ENCODE measurements at regions not wholly inside any gene's neighbourhood (a gene's known extent, or its start where the extent isn't known, plus 50 kb on each side); places are given as distances from the start of the nearest gene placed in this dataset.

DNA sequence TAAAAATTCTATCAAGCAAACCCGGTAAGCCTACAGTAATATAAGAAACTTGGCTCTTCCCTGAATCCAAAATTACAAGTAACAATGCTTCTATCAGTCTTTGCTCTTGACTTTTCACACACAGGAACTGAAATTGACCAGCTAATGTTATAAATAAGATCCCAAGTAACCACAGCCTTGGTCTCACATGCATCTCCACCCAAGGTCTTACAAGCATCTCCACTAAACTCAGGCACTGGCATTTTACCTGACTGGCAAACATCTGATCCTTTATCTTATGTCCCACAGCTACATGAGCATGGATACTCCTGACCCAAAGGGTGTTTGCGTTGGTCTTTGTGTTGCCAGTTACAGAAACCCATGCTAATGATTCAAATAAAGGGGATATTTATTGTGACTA, 302.3 kb upstream of the EPHA4 start:
- Histone ChIP-seq H3K4me1 (no peaks in the 10 kb centered on the region), H3K9me3 (no peaks in the 10 kb centered on the region), H3K36me3 (ENCODE audit: insufficient read depth in 1 of 2, low read depth in 1 of 2) (no peaks in the 10 kb centered on the region), H3K4me3 (no peak overlapping the region), H3K27me3 (ENCODE audit: insufficient read depth in 3 of 3, low read length in 2 of 3) (no peaks in the 10 kb centered on the region), H3K27ac (no peak overlapping the region)
- intact Hi-C loops (cut with DNase I) = no loop called here
- ATAC-seq (no peak), DNase-seq (no peak)
- TF ChIP-seq, protein P1, sequence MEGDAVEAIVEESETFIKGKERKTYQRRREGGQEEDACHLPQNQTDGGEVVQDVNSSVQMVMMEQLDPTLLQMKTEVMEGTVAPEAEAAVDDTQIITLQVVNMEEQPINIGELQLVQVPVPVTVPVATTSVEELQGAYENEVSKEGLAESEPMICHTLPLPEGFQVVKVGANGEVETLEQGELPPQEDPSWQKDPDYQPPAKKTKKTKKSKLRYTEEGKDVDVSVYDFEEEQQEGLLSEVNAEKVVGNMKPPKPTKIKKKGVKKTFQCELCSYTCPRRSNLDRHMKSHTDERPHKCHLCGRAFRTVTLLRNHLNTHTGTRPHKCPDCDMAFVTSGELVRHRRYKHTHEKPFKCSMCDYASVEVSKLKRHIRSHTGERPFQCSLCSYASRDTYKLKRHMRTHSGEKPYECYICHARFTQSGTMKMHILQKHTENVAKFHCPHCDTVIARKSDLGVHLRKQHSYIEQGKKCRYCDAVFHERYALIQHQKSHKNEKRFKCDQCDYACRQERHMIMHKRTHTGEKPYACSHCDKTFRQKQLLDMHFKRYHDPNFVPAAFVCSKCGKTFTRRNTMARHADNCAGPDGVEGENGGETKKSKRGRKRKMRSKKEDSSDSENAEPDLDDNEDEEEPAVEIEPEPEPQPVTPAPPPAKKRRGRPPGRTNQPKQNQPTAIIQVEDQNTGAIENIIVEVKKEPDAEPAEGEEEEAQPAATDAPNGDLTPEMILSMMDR (IDR thresholded peaks at IDR 0.05) = no peak
- 85 to 88% (median 86%) methylated on average over 2 of the region's 2 CpGs for WGBS, 3 donors

DNA sequence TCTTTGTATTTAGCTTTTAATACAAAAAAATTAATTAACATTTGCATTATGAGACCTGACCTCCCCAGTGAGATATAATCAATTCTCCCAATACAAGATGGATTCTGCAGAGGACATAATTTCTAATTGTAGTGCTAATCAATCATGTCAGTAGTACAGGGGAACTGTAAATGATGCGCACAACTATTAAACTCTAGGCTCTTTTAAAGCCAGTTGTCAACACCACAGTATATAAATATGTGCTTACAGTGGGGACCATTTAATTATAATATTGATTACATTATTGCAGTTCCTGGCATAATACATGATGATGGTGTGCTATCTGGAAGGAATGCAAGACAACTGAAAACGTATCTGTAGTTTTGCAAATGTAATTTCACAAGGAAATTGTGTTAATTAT, 285.6 kb upstream of the EPHA4 start:
- DNase-seq (no peak), ATAC-seq (no peak)
- Histone ChIP-seq H3K27ac (no peak overlapping the region), H3K4me3 (no peak overlapping the region), H3K9me3 (no peaks in the 10 kb centered on the region), H3K4me1 (no peaks in the 10 kb centered on the region), H3K36me3 (ENCODE audit: insufficient read depth in 1 of 2, low read depth in 1 of 2) (no peaks in the 10 kb centered on the region), H3K27me3 (ENCODE audit: insufficient read depth in 3 of 3, low read length in 2 of 3) (no peaks in the 10 kb centered on the region)
- intact Hi-C loops (cut with DNase I) = no loop called here
- TF ChIP-seq, protein P1 (IDR thresholded peaks at IDR 0.05) = no peak
- whole genome bisulfite sequencing, 3 donors = 47 to 61% (median 60%) methylated on average over 2 of the region's 2 CpGs

DNA sequence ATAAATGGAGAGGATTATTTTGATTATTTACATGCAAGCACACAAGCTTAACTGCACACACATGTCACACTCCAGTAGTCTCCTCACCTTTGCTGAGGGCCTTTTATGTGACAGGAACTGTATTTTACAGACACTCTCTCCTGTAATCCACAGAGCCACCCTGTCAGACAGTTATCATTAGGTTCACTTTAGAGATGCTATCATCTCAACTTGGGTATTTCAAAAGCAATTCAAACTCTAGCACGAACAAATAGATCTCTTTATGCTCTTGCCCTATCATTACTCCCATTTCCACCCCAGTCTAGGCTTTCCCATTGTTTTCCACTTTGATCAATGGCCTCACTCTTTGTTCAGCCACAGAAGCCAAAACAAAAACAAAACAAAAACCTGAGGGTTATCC, 281.2 kb upstream of the EPHA4 start:
- Histone ChIP-seq H3K27me3 (ENCODE audit: insufficient read depth in 3 of 3, low read length in 2 of 3) (no peaks in the 10 kb centered on the region), H3K4me3 (no peak overlapping the region), H3K4me1 (no peaks in the 10 kb centered on the region), H3K27ac (no peak overlapping the region), H3K9me3 (no peaks in the 10 kb centered on the region), H3K36me3 (ENCODE audit: insufficient read depth in 1 of 2, low read depth in 1 of 2) (no peaks in the 10 kb centered on the region)
- TF ChIP-seq, protein P1 (IDR thresholded peaks at IDR 0.05) = no peak
- intact Hi-C loops (cut with DNase I) = no loop called here
- DNase-seq = no peak
- WGBS, 3 donors = 50 to 63% (median 55%) methylated on average over 1 of the region's 1 CpG
- no peak for ATAC-seq

DNA sequence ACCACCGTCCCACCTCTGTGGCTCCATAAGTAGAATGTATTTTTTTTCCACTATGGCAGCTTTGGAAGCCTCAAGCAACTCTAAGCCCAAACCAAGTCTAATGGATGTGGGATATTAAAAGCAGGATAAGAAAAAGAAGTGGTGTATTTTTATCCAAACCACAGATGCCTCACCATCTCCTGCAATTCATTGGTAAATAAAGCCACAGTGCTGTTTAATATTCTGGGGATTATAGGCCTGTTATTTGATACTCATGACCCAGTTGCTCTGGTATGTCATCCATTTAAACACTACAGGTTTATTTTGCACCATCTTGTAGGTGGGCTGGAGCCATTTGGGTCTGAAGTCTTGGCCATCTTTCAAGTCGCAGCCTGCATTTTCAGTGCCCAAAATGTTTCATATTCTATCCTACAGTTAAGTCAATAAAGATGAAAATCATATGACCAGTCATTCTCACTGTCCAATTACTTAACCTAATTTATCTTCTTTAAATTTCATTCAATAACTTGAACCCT, 279.5 kb upstream of the EPHA4 start:
- TF ChIP-seq, protein P1 (IDR thresholded peaks at IDR 0.05) = no peak
- no peak for DNase-seq
- ATAC-seq = no peak
- Histone ChIP-seq H3K4me1 (no peaks in the 10 kb centered on the region), H3K4me3 (no peak overlapping the region), H3K36me3 (ENCODE audit: insufficient read depth in 1 of 2, low read depth in 1 of 2) (no peaks in the 10 kb centered on the region), H3K27ac (no peak overlapping the region), H3K27me3 (ENCODE audit: insufficient read depth in 3 of 3, low read length in 2 of 3) (no peaks in the 10 kb centered on the region), H3K9me3 (no peaks in the 10 kb centered on the region)
- 81 to 87% (median 87%) methylated on average over 2 of the region's 2 CpGs for WGBS, 3 donors
- intact Hi-C loops (cut with DNase I) = no loop called here

DNA sequence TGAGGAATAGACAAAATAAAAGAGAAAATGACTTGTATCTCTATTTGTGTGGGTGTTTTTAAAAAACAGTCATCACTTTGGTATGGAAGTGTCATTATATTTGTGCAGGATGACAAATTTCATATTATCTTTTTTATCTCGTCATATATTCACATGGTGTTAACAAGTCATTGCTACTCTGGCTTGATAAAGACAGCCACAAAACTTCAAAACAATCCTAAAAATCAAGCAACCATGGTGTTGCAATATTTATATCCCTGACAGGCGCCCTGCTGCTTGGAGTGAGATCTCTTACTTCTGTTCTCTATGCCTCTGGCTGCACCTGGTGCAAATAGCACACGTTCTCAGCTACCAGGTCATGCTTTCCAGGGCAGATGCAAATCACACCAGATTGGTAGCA, 278.0 kb upstream of the EPHA4 start:
- Histone ChIP-seq H3K4me3 (no peak overlapping the region), H3K36me3 (ENCODE audit: insufficient read depth in 1 of 2, low read depth in 1 of 2) (no peaks in the 10 kb centered on the region), H3K4me1 (no peaks in the 10 kb centered on the region), H3K9me3 (no peaks in the 10 kb centered on the region), H3K27me3 (ENCODE audit: insufficient read depth in 3 of 3, low read length in 2 of 3) (no peaks in the 10 kb centered on the region), H3K27ac (no peak overlapping the region)
- 38 to 46% (median 40%) methylated on average over 3 of the region's 3 CpGs for WGBS, 3 donors
- TF ChIP-seq, protein P1 (IDR thresholded peaks at IDR 0.05) = no peak
- no peak for DNase-seq
- ATAC-seq = no peak
- intact Hi-C loops (cut with DNase I) = no loop called here

Data from psoas muscle (tissue), 7 donors.